GM23338 (cell line): ENCODE measurements at regions not wholly inside any gene's neighbourhood (a gene's known extent, or its start where the extent isn't known, plus 50 kb on each side); places are given as distances from the start of the nearest gene placed in this dataset.

Experiments used
- ATAC-seq: fragments of 200-7000 bp; cut with Tn5 transposase; 3 replicates; pipeline ENCODE4 v1.9.1; 2020
- DNase-seq: peaks from one replicate; pipeline ENCODE4 v3.0.0-alpha.2; 2015; ENCODE audit warnings: low spot score
- H2AFZ ChIP-seq: fragments of 200-600 bp; sonication (generic); 2 replicates; pipeline ENCODE4 v1.8.0; 2016; ENCODE audit warnings: antibody characterized with exemption, mild to moderate bottlenecking, moderate library complexity
- H3F3A ChIP-seq: fragments of 200-600 bp; sonication (generic); replicated peaks from 2 replicates; pipeline ENCODE4 v1.8.0; 2017; ENCODE audit warnings: antibody characterized with exemption, mixed run types, low read depth
- H3K27ac ChIP-seq: fragments of 200-600 bp; sonication (generic); 2 replicates; pipeline ENCODE4 v1.6.1; 2016; ENCODE audit warnings: low read depth
- H3K27me3 ChIP-seq: fragments of 200-600 bp; sonication (generic); 2 replicates; pipeline ENCODE4 v1.8.0; 2016; ENCODE audit warnings: mild to moderate bottlenecking, mixed run types, moderate library complexity; ENCODE audit not compliant: insufficient read depth
- H3K36me3 ChIP-seq: fragments of 200-600 bp; sonication (generic); 2 replicates; pipeline ENCODE4 v1.8.0; 2016; ENCODE audit warnings: mild to moderate bottlenecking; ENCODE audit not compliant: insufficient read depth
- H3K4me1 ChIP-seq: fragments of 200-600 bp; sonication (generic); 2 replicates; pipeline ENCODE4 v1.8.0; 2016; ENCODE audit warnings: mild to moderate bottlenecking, moderate library complexity; ENCODE audit not compliant: insufficient read depth
- H3K4me2 ChIP-seq: fragments of 200-600 bp; sonication (generic); 2 replicates; pipeline ENCODE4 v1.7.1; 2017; ENCODE audit warnings: mixed run types
- H3K4me3 ChIP-seq: fragments of 200-600 bp; sonication (generic); 2 replicates; pipeline ENCODE4 v1.6.1; 2016; ENCODE audit warnings: mixed run types
- H3K79me2 ChIP-seq: fragments of 200-600 bp; sonication (generic); replicated peaks from 2 replicates; pipeline ENCODE4 v1.8.0; 2017; ENCODE audit warnings: mild to moderate bottlenecking; ENCODE audit not compliant: insufficient read depth
- H3K9me2 ChIP-seq: fragments of 200-600 bp; sonication (generic); 2 replicates; pipeline ENCODE4 v1.8.0; 2017; ENCODE audit not compliant: insufficient read depth
- H4K20me1 ChIP-seq: fragments of 200-600 bp; sonication (generic); replicated peaks from 2 replicates; pipeline ENCODE4 v1.8.0; 2017; ENCODE audit warnings: mild to moderate bottlenecking; ENCODE audit not compliant: insufficient read depth
- H3K27ac Mint-ChIP-seq: 2 replicates; pipeline ENCODE4 v1.8.0; 2020; ENCODE audit warnings: inconsistent platforms, mild to moderate bottlenecking, moderate library complexity, mixed read lengths
- H3K27me3 Mint-ChIP-seq: 3 replicates; pipeline ENCODE4 v1.8.0; 2022; ENCODE audit warnings: low read depth, mild to moderate bottlenecking, moderate library complexity, mixed read lengths, inconsistent platforms; ENCODE audit not compliant: insufficient read depth, poor library complexity
- H3K36me3 Mint-ChIP-seq: 3 replicates; pipeline ENCODE4 v1.8.0; 2021; ENCODE audit warnings: low read depth, mild to moderate bottlenecking, inconsistent platforms, moderate library complexity, mixed read lengths
- H3K4me1 Mint-ChIP-seq: 3 replicates; pipeline ENCODE4 v1.8.0; 2020; ENCODE audit warnings: mild to moderate bottlenecking, inconsistent platforms, mixed read lengths
- H3K4me3 Mint-ChIP-seq: 3 replicates; pipeline ENCODE4 v1.8.0; 2021; ENCODE audit warnings: moderate library complexity, mild to moderate bottlenecking, inconsistent platforms, mixed read lengths
- H3K9me3 Mint-ChIP-seq: 3 replicates; pipeline ENCODE4 v1.8.0; 2020; ENCODE audit warnings: moderate library complexity, mild to moderate bottlenecking, inconsistent platforms, mixed read lengths
- EZH2 ChIP-seq: fragments of 200-600 bp; sonication (generic); IDR thresholded peaks from one replicate; pipeline ENCODE4 v1.8.0; 2017; ENCODE audit warnings: antibody characterized with exemption, mild to moderate bottlenecking, low read depth; ENCODE audit not compliant: unreplicated experiment
- EZH2phosphoT487 ChIP-seq: fragments of 200-600 bp; sonication (generic); IDR thresholded peaks from one replicate; pipeline ENCODE4 v1.8.1; 2018; ENCODE audit warnings: antibody characterized with exemption; ENCODE audit not compliant: unreplicated experiment
- JUNB ChIP-seq: IDR thresholded peaks from one replicate; pipeline ENCODE4 v1.6.1; 2016; ENCODE audit warnings: antibody characterized with exemption; ENCODE audit not compliant: unreplicated experiment
- POLR2AphosphoS5 ChIP-seq: IDR thresholded peaks from 2 replicates; pipeline ENCODE4 v1.6.1; 2016; ENCODE audit warnings: antibody characterized with exemption, low read depth
- STAT1 ChIP-seq: IDR thresholded peaks from one replicate; pipeline ENCODE4 v1.6.1; 2016; ENCODE audit warnings: antibody characterized with exemption; ENCODE audit not compliant: unreplicated experiment
- ZNF331 ChIP-seq: fragments of 250-450 bp; sonication (Bioruptor Pico); IDR thresholded peaks from 2 replicates; pipeline ENCODE4 v1.5.0; 2020; ENCODE audit warnings: low read depth, mild to moderate bottlenecking, moderate library complexity
- TF ChIP-seq, protein P1 (sequence below): fragments of 250-450 bp; sonication (Bioruptor Pico); IDR thresholded peaks from 2 replicates; pipeline ENCODE4 v1.5.0; 2020; ENCODE audit warnings: mild to moderate bottlenecking, moderate library complexity
- TF ChIP-seq, protein P2 (sequence below), 2 experiments: fragments of 200-600 bp in 1 of 2; sonication (generic) in 1 of 2; conservative IDR thresholded peaks; 2 replicates each; pipeline versions ENCODE4 v1.5.1 to v1.6.1; 2016 to 2017; ENCODE audit warnings: antibody characterized with exemption in 2 of 2, low read depth in 2 of 2, mild to moderate bottlenecking in 2 of 2, moderate library complexity in 1 of 2
- TF ChIP-seq, protein P3 (sequence below): IDR thresholded peaks from one replicate; pipeline ENCODE4 v1.6.1; 2018; ENCODE audit warnings: antibody characterized with exemption; ENCODE audit not compliant: unreplicated experiment

DNA sequence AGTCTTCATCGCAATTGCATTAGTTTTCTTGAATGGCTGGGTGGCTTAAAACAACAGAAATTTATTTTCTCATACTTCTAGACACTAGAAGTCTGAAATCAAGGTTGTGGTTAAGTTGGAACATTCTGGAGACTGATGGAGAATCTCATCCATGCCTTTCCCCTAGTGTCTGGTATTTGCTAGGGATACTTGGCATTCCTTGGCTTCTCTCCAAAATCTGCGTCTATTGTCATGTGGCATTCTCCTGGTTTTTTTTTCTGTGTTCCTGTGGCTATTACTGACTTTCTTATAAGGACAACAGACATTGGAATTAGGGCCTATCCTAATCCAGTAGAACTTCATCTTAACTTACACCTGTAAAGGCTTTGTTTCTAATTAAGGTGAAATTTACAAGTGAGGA is 272.8 kb upstream of the EPHA5 start:
- Histone ChIP-seq H2AFZ (no peak overlapping the region), H3K27ac (no peak overlapping the region), H3K9me2 (no peaks in the 10 kb centered on the region), H3K4me1 (peaks cover 10% of the 10 kb centered on the region; the same call in 1 of the 2 replicates), H3K36me3 (no peaks in the 10 kb centered on the region), H3F3A (no peaks in the 10 kb centered on the region), H3K4me2 (no peak overlapping the region), H4K20me1 (no peaks in the 10 kb centered on the region), H3K4me3 (no peak overlapping the region), H3K27me3 (no peaks in the 10 kb centered on the region), H3K79me2 (no peaks in the 10 kb centered on the region)
- Mint-ChIP-seq H3K36me3 (no peaks in the 10 kb centered on the region), H3K27me3 (no peaks in the 10 kb centered on the region), H3K4me3 (no peak overlapping the region), H3K4me1 (peaks cover 12% of the 10 kb centered on the region; the same call in 2 of the 3 replicates), H3K27ac (no peak overlapping the region; the same call in 1 of the 2 replicates), H3K9me3 (no peaks in the 10 kb centered on the region)
- TF ChIP-seq, protein P1, sequence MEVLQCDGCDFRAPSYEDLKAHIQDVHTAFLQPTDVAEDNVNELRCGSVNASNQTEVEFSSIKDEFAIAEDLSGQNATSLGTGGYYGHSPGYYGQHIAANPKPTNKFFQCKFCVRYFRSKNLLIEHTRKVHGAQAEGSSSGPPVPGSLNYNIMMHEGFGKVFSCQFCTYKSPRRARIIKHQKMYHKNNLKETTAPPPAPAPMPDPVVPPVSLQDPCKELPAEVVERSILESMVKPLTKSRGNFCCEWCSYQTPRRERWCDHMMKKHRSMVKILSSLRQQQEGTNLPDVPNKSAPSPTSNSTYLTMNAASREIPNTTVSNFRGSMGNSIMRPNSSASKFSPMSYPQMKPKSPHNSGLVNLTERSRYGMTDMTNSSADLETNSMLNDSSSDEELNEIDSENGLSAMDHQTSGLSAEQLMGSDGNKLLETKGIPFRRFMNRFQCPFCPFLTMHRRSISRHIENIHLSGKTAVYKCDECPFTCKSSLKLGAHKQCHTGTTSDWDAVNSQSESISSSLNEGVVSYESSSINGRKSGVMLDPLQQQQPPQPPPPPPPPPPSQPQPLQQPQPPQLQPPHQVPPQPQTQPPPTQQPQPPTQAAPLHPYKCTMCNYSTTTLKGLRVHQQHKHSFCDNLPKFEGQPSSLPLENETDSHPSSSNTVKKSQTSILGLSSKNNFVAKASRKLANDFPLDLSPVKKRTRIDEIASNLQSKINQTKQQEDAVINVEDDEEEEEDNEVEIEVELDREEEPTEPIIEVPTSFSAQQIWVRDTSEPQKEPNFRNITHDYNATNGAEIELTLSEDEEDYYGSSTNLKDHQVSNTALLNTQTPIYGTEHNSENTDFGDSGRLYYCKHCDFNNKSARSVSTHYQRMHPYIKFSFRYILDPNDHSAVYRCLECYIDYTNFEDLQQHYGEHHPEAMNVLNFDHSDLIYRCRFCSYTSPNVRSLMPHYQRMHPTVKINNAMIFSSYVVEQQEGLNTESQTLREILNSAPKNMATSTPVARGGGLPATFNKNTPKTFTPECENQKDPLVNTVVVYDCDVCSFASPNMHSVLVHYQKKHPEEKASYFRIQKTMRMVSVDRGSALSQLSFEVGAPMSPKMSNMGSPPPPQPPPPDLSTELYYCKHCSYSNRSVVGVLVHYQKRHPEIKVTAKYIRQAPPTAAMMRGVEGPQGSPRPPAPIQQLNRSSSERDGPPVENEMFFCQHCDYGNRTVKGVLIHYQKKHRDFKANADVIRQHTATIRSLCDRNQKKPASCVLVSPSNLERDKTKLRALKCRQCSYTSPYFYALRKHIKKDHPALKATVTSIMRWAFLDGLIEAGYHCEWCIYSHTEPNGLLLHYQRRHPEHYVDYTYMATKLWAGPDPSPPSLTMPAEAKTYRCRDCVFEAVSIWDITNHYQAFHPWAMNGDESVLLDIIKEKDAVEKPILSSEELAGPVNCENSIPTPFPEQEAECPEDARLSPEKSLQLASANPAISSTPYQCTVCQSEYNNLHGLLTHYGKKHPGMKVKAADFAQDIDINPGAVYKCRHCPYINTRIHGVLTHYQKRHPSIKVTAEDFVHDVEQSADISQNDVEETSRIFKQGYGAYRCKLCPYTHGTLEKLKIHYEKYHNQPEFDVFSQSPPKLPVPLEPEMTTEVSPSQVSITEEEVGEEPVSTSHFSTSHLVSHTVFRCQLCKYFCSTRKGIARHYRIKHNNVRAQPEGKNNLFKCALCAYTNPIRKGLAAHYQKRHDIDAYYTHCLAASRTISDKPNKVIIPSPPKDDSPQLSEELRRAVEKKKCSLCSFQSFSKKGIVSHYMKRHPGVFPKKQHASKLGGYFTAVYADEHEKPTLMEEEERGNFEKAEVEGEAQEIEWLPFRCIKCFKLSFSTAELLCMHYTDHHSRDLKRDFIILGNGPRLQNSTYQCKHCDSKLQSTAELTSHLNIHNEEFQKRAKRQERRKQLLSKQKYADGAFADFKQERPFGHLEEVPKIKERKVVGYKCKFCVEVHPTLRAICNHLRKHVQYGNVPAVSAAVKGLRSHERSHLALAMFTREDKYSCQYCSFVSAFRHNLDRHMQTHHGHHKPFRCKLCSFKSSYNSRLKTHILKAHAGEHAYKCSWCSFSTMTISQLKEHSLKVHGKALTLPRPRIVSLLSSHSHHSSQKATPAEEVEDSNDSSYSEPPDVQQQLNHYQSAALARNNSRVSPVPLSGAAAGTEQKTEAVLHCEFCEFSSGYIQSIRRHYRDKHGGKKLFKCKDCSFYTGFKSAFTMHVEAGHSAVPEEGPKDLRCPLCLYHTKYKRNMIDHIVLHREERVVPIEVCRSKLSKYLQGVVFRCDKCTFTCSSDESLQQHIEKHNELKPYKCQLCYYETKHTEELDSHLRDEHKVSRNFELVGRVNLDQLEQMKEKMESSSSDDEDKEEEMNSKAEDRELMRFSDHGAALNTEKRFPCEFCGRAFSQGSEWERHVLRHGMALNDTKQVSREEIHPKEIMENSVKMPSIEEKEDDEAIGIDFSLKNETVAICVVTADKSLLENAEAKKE (CRISPR knock-in tag): peak; percentile 38; the same call in 1 of the 2 replicates
- TF ChIP-seq, protein P2, sequence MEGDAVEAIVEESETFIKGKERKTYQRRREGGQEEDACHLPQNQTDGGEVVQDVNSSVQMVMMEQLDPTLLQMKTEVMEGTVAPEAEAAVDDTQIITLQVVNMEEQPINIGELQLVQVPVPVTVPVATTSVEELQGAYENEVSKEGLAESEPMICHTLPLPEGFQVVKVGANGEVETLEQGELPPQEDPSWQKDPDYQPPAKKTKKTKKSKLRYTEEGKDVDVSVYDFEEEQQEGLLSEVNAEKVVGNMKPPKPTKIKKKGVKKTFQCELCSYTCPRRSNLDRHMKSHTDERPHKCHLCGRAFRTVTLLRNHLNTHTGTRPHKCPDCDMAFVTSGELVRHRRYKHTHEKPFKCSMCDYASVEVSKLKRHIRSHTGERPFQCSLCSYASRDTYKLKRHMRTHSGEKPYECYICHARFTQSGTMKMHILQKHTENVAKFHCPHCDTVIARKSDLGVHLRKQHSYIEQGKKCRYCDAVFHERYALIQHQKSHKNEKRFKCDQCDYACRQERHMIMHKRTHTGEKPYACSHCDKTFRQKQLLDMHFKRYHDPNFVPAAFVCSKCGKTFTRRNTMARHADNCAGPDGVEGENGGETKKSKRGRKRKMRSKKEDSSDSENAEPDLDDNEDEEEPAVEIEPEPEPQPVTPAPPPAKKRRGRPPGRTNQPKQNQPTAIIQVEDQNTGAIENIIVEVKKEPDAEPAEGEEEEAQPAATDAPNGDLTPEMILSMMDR (conservative IDR thresholded peaks at IDR 0.05; ENCODE audit: low read depth in 2 of 2): peak; percentile 33 to 36
- TF ChIP-seq STAT1: no peak
- TF ChIP-seq, protein P3, sequence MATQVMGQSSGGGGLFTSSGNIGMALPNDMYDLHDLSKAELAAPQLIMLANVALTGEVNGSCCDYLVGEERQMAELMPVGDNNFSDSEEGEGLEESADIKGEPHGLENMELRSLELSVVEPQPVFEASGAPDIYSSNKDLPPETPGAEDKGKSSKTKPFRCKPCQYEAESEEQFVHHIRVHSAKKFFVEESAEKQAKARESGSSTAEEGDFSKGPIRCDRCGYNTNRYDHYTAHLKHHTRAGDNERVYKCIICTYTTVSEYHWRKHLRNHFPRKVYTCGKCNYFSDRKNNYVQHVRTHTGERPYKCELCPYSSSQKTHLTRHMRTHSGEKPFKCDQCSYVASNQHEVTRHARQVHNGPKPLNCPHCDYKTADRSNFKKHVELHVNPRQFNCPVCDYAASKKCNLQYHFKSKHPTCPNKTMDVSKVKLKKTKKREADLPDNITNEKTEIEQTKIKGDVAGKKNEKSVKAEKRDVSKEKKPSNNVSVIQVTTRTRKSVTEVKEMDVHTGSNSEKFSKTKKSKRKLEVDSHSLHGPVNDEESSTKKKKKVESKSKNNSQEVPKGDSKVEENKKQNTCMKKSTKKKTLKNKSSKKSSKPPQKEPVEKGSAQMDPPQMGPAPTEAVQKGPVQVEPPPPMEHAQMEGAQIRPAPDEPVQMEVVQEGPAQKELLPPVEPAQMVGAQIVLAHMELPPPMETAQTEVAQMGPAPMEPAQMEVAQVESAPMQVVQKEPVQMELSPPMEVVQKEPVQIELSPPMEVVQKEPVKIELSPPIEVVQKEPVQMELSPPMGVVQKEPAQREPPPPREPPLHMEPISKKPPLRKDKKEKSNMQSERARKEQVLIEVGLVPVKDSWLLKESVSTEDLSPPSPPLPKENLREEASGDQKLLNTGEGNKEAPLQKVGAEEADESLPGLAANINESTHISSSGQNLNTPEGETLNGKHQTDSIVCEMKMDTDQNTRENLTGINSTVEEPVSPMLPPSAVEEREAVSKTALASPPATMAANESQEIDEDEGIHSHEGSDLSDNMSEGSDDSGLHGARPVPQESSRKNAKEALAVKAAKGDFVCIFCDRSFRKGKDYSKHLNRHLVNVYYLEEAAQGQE: no peak
- TF ChIP-seq JUNB: no peak
- TF ChIP-seq EZH2phosphoT487: no peak
- TF ChIP-seq ZNF331 (CRISPR knock-in tag): no peak
- no peak for TF ChIP-seq EZH2
- TF ChIP-seq POLR2AphosphoS5: no peak
- ATAC-seq: peak; percentile 72
- DNase-seq: peak; percentile 89
